ENCODE measurements at regions not wholly inside any gene's neighbourhood (a gene's known extent, or its start where the extent isn't known, plus 50 kb on each side); places are given as distances from the start of the nearest gene placed in this dataset.

DNA sequence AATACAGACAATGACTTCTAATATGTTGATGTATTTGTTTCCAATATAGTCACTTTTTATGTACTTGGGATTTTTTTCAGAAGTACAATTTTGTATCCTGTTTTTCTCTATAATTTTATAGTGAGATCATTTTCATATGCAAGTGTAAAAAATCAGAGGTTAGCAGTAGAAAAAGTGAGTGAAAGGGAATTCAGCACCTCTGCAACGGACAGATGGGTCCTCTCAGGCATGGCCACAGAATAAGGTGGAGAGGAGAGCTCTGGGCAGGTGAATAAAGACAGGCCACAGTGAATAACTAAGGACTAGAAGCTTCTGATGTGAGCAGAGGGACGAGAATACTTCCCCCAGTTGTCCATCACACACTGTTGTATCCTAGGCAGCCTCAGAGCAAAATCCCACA, 210.1 kb upstream of the CNR1 start:
- H3K27ac ChIP-seq: peak overlapping the region in 1 of 4 donors; percentile 24
- 28 to 61% methylated on average over 2 of the region's 2 CpGs for WGBS, 2 donors

DNA sequence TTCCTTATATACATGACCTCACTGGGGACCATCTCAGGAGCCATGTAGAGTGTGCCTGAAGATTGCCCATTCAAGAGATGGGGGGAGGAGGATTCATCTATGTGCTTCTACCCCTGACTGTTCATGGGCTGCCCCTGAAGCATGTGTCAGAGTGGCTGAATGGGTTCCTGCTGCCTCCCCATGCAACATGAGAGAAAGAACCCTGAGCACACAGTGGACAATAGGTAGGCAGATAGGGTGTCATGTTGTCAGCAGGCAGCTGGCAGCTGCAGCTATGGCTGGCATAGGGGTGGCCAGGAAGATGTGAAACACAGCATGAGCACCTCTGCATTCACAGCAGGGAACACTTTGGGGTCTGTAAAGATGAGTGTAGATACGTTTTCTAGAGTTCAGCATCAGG, 208.4 kb upstream of the CNR1 start:
- TF ChIP-seq, protein P1, sequence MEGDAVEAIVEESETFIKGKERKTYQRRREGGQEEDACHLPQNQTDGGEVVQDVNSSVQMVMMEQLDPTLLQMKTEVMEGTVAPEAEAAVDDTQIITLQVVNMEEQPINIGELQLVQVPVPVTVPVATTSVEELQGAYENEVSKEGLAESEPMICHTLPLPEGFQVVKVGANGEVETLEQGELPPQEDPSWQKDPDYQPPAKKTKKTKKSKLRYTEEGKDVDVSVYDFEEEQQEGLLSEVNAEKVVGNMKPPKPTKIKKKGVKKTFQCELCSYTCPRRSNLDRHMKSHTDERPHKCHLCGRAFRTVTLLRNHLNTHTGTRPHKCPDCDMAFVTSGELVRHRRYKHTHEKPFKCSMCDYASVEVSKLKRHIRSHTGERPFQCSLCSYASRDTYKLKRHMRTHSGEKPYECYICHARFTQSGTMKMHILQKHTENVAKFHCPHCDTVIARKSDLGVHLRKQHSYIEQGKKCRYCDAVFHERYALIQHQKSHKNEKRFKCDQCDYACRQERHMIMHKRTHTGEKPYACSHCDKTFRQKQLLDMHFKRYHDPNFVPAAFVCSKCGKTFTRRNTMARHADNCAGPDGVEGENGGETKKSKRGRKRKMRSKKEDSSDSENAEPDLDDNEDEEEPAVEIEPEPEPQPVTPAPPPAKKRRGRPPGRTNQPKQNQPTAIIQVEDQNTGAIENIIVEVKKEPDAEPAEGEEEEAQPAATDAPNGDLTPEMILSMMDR (IDR thresholded peaks at IDR 0.05): no peak
- TF ChIP-seq POLR2AphosphoS5 (IDR thresholded peaks at IDR 0.05): no peak
- TF ChIP-seq EP300 (IDR thresholded peaks at IDR 0.05): no peak
- TF ChIP-seq POLR2A (IDR thresholded peaks at IDR 0.05): no peak
- no peaks in the 10 kb centered on the region for H3K27me3 ChIP-seq
- H3K9me3 ChIP-seq: no peaks in the 10 kb centered on the region
- DNase-seq: no peak
- intact Hi-C loops (cut with DNase I): no loop called here
- peaks cover 0 to 16% (median 9%) of the 10 kb centered on the region in 4 donors for H3K4me1 ChIP-seq
- H3K36me3 ChIP-seq: no peaks in the 10 kb centered on the region
- no peak overlapping the region for H3K4me3 ChIP-seq
- WGBS, 2 donors: 26 to 59% methylated on average over 1 of the region's 1 CpG
- H3K27ac ChIP-seq: no peak overlapping the region

More for the DNA sequence above, 210.1 kb upstream of the CNR1 start:
- TF ChIP-seq, protein P1 (IDR thresholded peaks at IDR 0.05): no peak
- no peak for TF ChIP-seq EP300 (IDR thresholded peaks at IDR 0.05)
- no peak for TF ChIP-seq POLR2AphosphoS5 (IDR thresholded peaks at IDR 0.05)
- no peak for TF ChIP-seq POLR2A (IDR thresholded peaks at IDR 0.05)
- Histone ChIP-seq H3K9me3 (no peaks in the 10 kb centered on the region), H3K27me3 (no peaks in the 10 kb centered on the region), H3K36me3 (no peaks in the 10 kb centered on the region), H3K4me1 (peaks cover 0 to 32% (median 20%) of the 10 kb centered on the region in 4 donors), H3K4me3 (no peak overlapping the region)
- intact Hi-C loops (cut with DNase I): no loop called here
- DNase-seq: no peak

DNA sequence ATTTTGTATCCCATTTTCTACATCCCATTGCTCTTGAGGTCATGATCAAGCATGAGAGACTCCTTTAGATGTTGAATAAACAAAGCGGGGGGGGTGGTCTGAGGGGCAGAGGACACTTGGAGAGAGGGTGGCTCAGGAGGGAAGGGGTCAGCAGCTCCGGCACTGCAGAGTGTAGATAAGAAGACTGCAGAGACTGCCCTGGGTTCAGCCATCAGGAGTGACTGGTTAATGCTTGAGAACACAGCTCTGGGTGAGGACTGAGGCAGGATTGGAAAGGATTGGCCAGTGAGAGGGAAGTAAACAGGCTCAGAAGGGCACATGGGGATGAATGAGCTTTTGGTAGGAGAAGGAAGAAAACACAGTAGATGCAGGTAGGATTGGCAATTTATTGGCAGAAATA, 205.3 kb upstream of the CNR1 start:
- peaks cover 0 to 4% (median 3%) of the 10 kb centered on the region in 4 donors for H3K4me1 ChIP-seq
- 51 to 66% methylated on average over 2 of the region's 2 CpGs for WGBS, 2 donors
- H3K27me3 ChIP-seq: no peaks in the 10 kb centered on the region
- no peaks in the 10 kb centered on the region for H3K9me3 ChIP-seq
- TF ChIP-seq POLR2AphosphoS5 (IDR thresholded peaks at IDR 0.05) (no peak), EP300 (IDR thresholded peaks at IDR 0.05) (no peak), POLR2A (IDR thresholded peaks at IDR 0.05) (no peak)
- TF ChIP-seq, protein P1 (IDR thresholded peaks at IDR 0.05): no peak
- no peak for DNase-seq
- no peak overlapping the region for H3K27ac ChIP-seq
- H3K36me3 ChIP-seq: no peaks in the 10 kb centered on the region
- no peak overlapping the region for H3K4me3 ChIP-seq
- intact Hi-C loops (cut with DNase I): no loop called here

DNA sequence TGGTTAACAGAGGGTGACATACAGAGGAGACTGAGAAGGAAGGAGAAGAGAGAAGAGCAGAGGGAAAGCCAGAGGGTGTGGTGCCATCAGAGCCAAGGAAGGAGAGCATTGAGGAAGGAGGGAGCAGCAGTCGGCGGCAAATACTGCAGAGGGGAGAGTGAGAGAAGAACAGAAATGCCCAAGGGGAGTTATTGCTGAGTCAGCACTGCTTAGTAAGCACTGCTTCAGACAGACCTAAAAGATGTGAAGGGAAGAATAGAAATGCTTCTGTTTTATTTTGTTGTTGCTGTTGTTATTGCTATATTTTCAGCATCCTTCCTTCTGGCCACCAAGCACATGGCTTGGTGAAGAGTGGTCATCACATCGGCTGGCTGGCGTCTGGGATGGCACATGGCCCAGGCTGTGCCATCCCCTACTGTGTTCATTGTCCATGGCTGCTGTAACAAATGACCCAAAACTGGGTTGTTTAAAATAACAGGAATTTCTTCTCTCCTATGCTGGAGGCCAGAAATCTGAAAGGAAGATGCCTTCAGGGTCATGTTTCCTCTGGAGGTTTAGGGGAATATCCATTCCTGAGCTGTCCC, 204.1 kb upstream of the CNR1 start:
- DNase-seq: no peak
- H3K36me3 ChIP-seq: no peaks in the 10 kb centered on the region
- WGBS, 2 donors: 91 to 94% methylated on average over 4 of the region's 4 CpGs
- TF ChIP-seq POLR2AphosphoS5 (IDR thresholded peaks at IDR 0.05) (no peak), EP300 (IDR thresholded peaks at IDR 0.05) (no peak), POLR2A (IDR thresholded peaks at IDR 0.05) (no peak)
- TF ChIP-seq, protein P1 (IDR thresholded peaks at IDR 0.05): no peak
- no peaks in the 10 kb centered on the region for H3K9me3 ChIP-seq
- no peaks in the 10 kb centered on the region for H3K27me3 ChIP-seq
- H3K4me1 ChIP-seq: no peaks in the 10 kb centered on the region
- intact Hi-C loops (cut with DNase I): no loop called here
- no peak overlapping the region for H3K27ac ChIP-seq
- no peak overlapping the region for H3K4me3 ChIP-seq

DNA sequence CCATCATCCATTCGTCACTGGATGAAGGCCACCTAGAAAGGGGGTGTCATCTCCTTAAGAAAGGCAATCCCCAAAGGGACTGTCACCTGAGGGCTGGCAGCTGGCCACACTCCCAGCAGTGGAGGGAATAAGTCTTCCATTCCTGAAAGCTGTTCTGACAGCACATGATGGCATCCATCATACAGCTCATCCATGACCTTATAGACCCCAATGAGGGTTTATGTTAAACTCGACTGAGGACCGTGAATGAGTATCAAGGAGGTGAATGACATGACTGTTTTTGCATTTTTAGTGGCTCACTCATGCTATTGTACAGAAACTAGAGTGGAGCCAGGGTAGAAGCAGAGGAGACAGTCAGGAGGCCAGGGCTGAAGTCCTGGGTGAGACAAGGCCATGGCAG, 203.1 kb upstream of the CNR1 start:
- WGBS, 2 donors: 77 to 87% methylated on average over 3 of the region's 3 CpGs
- no peaks in the 10 kb centered on the region for H3K27me3 ChIP-seq
- H3K27ac ChIP-seq: no peak overlapping the region
- no peak overlapping the region for H3K4me3 ChIP-seq
- no peaks in the 10 kb centered on the region for H3K4me1 ChIP-seq
- DNase-seq: no peak
- H3K9me3 ChIP-seq: no peaks in the 10 kb centered on the region
- no peak for TF ChIP-seq POLR2AphosphoS5 (IDR thresholded peaks at IDR 0.05)
- TF ChIP-seq POLR2A (IDR thresholded peaks at IDR 0.05): no peak
- TF ChIP-seq, protein P1 (IDR thresholded peaks at IDR 0.05): no peak
- TF ChIP-seq EP300 (IDR thresholded peaks at IDR 0.05): no peak
- H3K36me3 ChIP-seq: no peaks in the 10 kb centered on the region
- intact Hi-C loops (cut with DNase I): no loop called here
